H9 (cell line): ENCODE measurements at regions not wholly inside any gene's neighbourhood (a gene's known extent, or its start where the extent isn't known, plus 50 kb on each side); places are given as distances from the start of the nearest gene placed in this dataset.

Experiments used
- DNase-seq: peaks from one replicate; pipeline ENCODE4 v3.0.0-alpha.2; 2017
- H2AFZ ChIP-seq: one replicate; pipeline ENCODE4 v1.6.1; 2013; ENCODE audit warnings: mild to moderate bottlenecking, low read length, control low read depth, moderate library complexity
- H2AK5ac ChIP-seq: 2 replicates; pipeline ENCODE4 v1.6.1; 2013; ENCODE audit warnings: low read length, control low read depth, mixed read lengths; ENCODE audit not compliant: insufficient read length
- H2BK120ac ChIP-seq: one replicate; pipeline ENCODE4 v1.6.1; 2013; ENCODE audit warnings: low read depth, mild to moderate bottlenecking, low read length, control low read depth, inconsistent platforms; ENCODE audit not compliant: poor library complexity, severe bottlenecking
- H2BK12ac ChIP-seq: 2 replicates; pipeline ENCODE4 v1.6.1; 2013; ENCODE audit warnings: low read length, control low read depth, mixed read lengths, low read depth; ENCODE audit not compliant: insufficient read length
- H2BK15ac ChIP-seq: 2 replicates; pipeline ENCODE4 v1.6.1; 2013; ENCODE audit warnings: low read depth, low read length, control low read depth
- H2BK20ac ChIP-seq: one replicate; pipeline ENCODE4 v1.6.1; 2013; ENCODE audit warnings: low read depth, mild to moderate bottlenecking, low read length, control low read depth, inconsistent platforms; ENCODE audit not compliant: poor library complexity, severe bottlenecking
- H2BK5ac ChIP-seq: 2 replicates; pipeline ENCODE4 v1.6.1; 2013; ENCODE audit warnings: low read length, control low read depth, mixed read lengths; ENCODE audit not compliant: insufficient read length
- H3K14ac ChIP-seq: 2 replicates; pipeline ENCODE4 v1.6.1; 2013; ENCODE audit warnings: low read length, control low read depth; ENCODE audit not compliant: insufficient read depth
- H3K18ac ChIP-seq: 2 replicates; pipeline ENCODE4 v1.6.1; 2013; ENCODE audit warnings: low read depth, mild to moderate bottlenecking, mixed read lengths, low read length, control low read depth; ENCODE audit not compliant: insufficient read length
- H3K23ac ChIP-seq: 2 replicates; pipeline ENCODE4 v1.6.1; 2013; ENCODE audit warnings: low read length, control low read depth, mixed read lengths, low read depth; ENCODE audit not compliant: insufficient read length
- H3K23me2 ChIP-seq: 2 replicates; pipeline ENCODE4 v1.6.1; 2013; ENCODE audit warnings: low read depth, mild to moderate bottlenecking, mixed read lengths, low read length, control low read depth; ENCODE audit not compliant: insufficient read length, poor library complexity, severe bottlenecking
- H3K27ac ChIP-seq: 2 replicates; pipeline ENCODE4 v1.5.1; 2013; ENCODE audit warnings: low read length, control low read depth, mixed read lengths, low read depth; ENCODE audit not compliant: insufficient read length
- H3K27me3 ChIP-seq: 2 replicates; pipeline ENCODE4 v1.6.1; 2013; ENCODE audit warnings: low read length, control low read depth, inconsistent platforms; ENCODE audit not compliant: insufficient read depth
- H3K4ac ChIP-seq: 2 replicates; pipeline ENCODE4 v1.6.1; 2013; ENCODE audit warnings: low read depth, mild to moderate bottlenecking, control low read depth, inconsistent platforms, low read length, moderate library complexity
- H3K4me1 ChIP-seq: 2 replicates; pipeline ENCODE4 v1.6.1; 2013; ENCODE audit warnings: low read length, control low read depth, inconsistent platforms; ENCODE audit not compliant: insufficient read depth
- H3K4me2 ChIP-seq: 2 replicates; pipeline ENCODE4 v1.6.1; 2013; ENCODE audit warnings: low read length, control low read depth, mixed read lengths; ENCODE audit not compliant: insufficient read length, insufficient read depth
- H3K56ac ChIP-seq: 2 replicates; pipeline ENCODE4 v1.6.1; 2013; ENCODE audit warnings: low read depth, mild to moderate bottlenecking, mixed read lengths, low read length, control low read depth; ENCODE audit not compliant: insufficient read length
- H3K79me1 ChIP-seq: 2 replicates; pipeline ENCODE4 v1.6.1; 2013; ENCODE audit warnings: low read depth, mild to moderate bottlenecking, moderate library complexity, low read length, control low read depth, inconsistent platforms; ENCODE audit not compliant: insufficient read depth, poor library complexity, severe bottlenecking
- H3K79me2 ChIP-seq: 2 replicates; pipeline ENCODE4 v1.6.1; 2013; ENCODE audit warnings: low read length, control low read depth, inconsistent platforms; ENCODE audit not compliant: insufficient read depth
- H3K9ac ChIP-seq: 2 replicates; pipeline ENCODE4 v1.6.1; 2013; ENCODE audit warnings: low read length, control low read depth, mixed read lengths; ENCODE audit not compliant: insufficient read length; ENCODE audit errors: extremely low read depth
- H3K9me3 ChIP-seq: one replicate; pipeline ENCODE4 v1.6.1; 2013; ENCODE audit warnings: low read depth, low read length, inconsistent platforms; ENCODE audit not compliant: control insufficient read depth
- H3T11ph ChIP-seq: one replicate; pipeline ENCODE4 v1.6.1; 2013; ENCODE audit warnings: mild to moderate bottlenecking, low read length, control low read depth, inconsistent platforms
- H4K20me1 ChIP-seq: one replicate; pipeline ENCODE4 v1.6.1; 2013; ENCODE audit not compliant: control insufficient read depth, insufficient read length, insufficient read depth
- H4K5ac ChIP-seq: 2 replicates; pipeline ENCODE4 v1.6.1; 2013; ENCODE audit warnings: low read depth, mild to moderate bottlenecking, mixed read lengths, low read length, control low read depth; ENCODE audit not compliant: insufficient read length
- H4K8ac ChIP-seq: replicated peaks from 2 replicates; pipeline ENCODE4 v1.6.1; 2013; ENCODE audit warnings: low read length, control low read depth, mixed read lengths, low read depth; ENCODE audit not compliant: insufficient read length
- H4K91ac ChIP-seq: 2 replicates; pipeline ENCODE4 v1.6.1; 2013; ENCODE audit warnings: low read depth, mild to moderate bottlenecking, moderate library complexity, mixed read lengths, low read length, control low read depth; ENCODE audit not compliant: insufficient read length
- H3K27ac Mint-ChIP-seq, 3 experiments: 2 replicates in 2 of 3; 3 replicates in 1 of 3; pipeline ENCODE4 v1.8.0; 2020 to 2021; ENCODE audit warnings: mixed read lengths in 3 of 3, mild to moderate bottlenecking in 1 of 3, moderate library complexity in 1 of 3
- H3K27me3 Mint-ChIP-seq: 2 replicates; pipeline ENCODE4 v1.8.0; 2021; ENCODE audit warnings: low read depth, mild to moderate bottlenecking, moderate library complexity, mixed read lengths
- H3K36me3 Mint-ChIP-seq, 3 experiments: 2 replicates in 2 of 3; 3 replicates in 1 of 3; pipeline ENCODE4 v1.8.0; 2020 to 2021; ENCODE audit warnings: low read depth in 3 of 3, mixed read lengths in 3 of 3; ENCODE audit not compliant: insufficient read depth in 1 of 3
- H3K4me1 Mint-ChIP-seq, 2 experiments: 2 replicates each; pipeline ENCODE4 v1.8.0; 2020; ENCODE audit warnings: mixed read lengths in 2 of 2
- H3K4me3 Mint-ChIP-seq, 2 experiments: 2 replicates in 1 of 2; 3 replicates in 1 of 2; pipeline ENCODE4 v1.8.0; 2020 to 2021; ENCODE audit warnings: mild to moderate bottlenecking in 2 of 2, mixed read lengths in 2 of 2, moderate library complexity in 1 of 2
- H3K9me3 Mint-ChIP-seq, 2 experiments: 2 replicates in 1 of 2; 3 replicates in 1 of 2; pipeline ENCODE4 v1.8.0; 2020; ENCODE audit warnings: mild to moderate bottlenecking in 2 of 2, mixed read lengths in 2 of 2, moderate library complexity in 1 of 2
- WGBS: extraction: QIAGEN DNeasy Blood & Tissue Kit; methylation state at CpG from one replicate; pipeline ENCODE4 v1.1.7; 2013; ENCODE audit warnings: missing lambda C conversion rate, low lambda C conversion rate, mixed read lengths; ENCODE audit not compliant: insufficient read length; ENCODE audit errors: extremely low coverage; 5-methylcytosine and 5-hydroxymethylcytosine counted together
- TF ChIP-seq, protein P1 (sequence below): fragments of 200-600 bp; sonication (generic); conservative IDR thresholded peaks from 3 replicates; pipeline ENCODE4 v1.8.0; 2021; ENCODE audit warnings: antibody characterized with exemption, mild to moderate bottlenecking

DNA sequence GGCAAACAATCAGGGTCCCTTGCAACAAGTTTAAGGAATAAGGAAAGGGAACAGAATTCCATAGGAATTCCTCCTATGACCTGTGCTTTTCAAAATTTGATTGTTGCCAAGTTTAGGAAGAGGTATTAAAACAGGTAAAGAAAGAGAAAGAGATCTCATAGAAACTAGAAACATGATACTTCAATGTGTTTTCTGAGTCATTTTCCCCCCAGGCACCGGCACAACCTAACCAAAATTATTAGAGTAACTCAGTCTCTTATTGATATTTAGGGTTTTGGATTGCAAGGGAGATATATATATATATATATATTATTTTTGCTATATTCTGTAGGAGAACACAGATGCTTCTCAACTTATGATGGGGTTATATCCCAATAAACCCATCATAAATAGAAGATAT, 278.0 kb upstream of the DKK2 start:
- Histone ChIP-seq H3K9me3 (no peaks in the 10 kb centered on the region), H4K5ac (no peak overlapping the region), H2AK5ac (no peak overlapping the region), H3K79me2 (no peaks in the 10 kb centered on the region), H2BK20ac (no peak overlapping the region), H2BK120ac (no peak overlapping the region), H4K91ac (no peak overlapping the region), H4K20me1 (no peaks in the 10 kb centered on the region), H3T11ph (no peak overlapping the region), H3K79me1 (no peaks in the 10 kb centered on the region), H3K56ac (no peak overlapping the region), H3K27me3 (no peaks in the 10 kb centered on the region), H3K27ac (no peak overlapping the region), H3K9ac (no peak overlapping the region), H3K23me2 (no peaks in the 10 kb centered on the region), H2BK12ac (no peak overlapping the region), H3K4me2 (no peak overlapping the region), H3K14ac (no peak overlapping the region), H4K8ac (no peak overlapping the region), H2BK15ac (no peak overlapping the region), H3K4ac (no peak overlapping the region), H3K4me1 (no peaks in the 10 kb centered on the region), H3K23ac (no peak overlapping the region), H3K18ac (no peak overlapping the region), H2BK5ac (no peak overlapping the region), H2AFZ (no peak overlapping the region)
- Mint-ChIP-seq H3K4me3 (no peak overlapping the region), H3K27ac (no peak overlapping the region), H3K27me3 (no peaks in the 10 kb centered on the region), H3K4me1 (no peaks in the 10 kb centered on the region), H3K9me3 (no peaks in the 10 kb centered on the region), H3K36me3 (no peaks in the 10 kb centered on the region)
- TF ChIP-seq, protein P1, sequence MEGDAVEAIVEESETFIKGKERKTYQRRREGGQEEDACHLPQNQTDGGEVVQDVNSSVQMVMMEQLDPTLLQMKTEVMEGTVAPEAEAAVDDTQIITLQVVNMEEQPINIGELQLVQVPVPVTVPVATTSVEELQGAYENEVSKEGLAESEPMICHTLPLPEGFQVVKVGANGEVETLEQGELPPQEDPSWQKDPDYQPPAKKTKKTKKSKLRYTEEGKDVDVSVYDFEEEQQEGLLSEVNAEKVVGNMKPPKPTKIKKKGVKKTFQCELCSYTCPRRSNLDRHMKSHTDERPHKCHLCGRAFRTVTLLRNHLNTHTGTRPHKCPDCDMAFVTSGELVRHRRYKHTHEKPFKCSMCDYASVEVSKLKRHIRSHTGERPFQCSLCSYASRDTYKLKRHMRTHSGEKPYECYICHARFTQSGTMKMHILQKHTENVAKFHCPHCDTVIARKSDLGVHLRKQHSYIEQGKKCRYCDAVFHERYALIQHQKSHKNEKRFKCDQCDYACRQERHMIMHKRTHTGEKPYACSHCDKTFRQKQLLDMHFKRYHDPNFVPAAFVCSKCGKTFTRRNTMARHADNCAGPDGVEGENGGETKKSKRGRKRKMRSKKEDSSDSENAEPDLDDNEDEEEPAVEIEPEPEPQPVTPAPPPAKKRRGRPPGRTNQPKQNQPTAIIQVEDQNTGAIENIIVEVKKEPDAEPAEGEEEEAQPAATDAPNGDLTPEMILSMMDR: no peak
- DNase-seq: no peak
- no CpG with 5 or more reads among the region's 1 CpG for WGBS
